HG03439 (cell line): ENCODE measurements at regions not wholly inside any gene's neighbourhood (a gene's known extent, or its start where the extent isn't known, plus 50 kb on each side); places are given as distances from the start of the nearest gene placed in this dataset.
"Not testable (repeated sequence)": the region's sequence is repeated elsewhere in the genome, so short reads cannot be mapped to it uniquely, and the experiment has no call there.

Experiments used
- ATAC-seq: cut with Tn5 transposase; IDR thresholded peaks from one replicate; pipeline ENCODE4 v1.9.1; 2021; ENCODE audit warnings: mild to moderate bottlenecking, moderate library complexity; ENCODE audit not compliant: unreplicated experiment

- no peak for ATAC-seq
Observed at GRCh38 chr10:3955955-3956617, 171.1 kb upstream of the KLF6 start.

GRCh38 chr10:3955493-3955892 is 170.5 kb upstream of the KLF6 start:
- no peak for ATAC-seq

GRCh38 chr10:3954615-3955014 is 169.6 kb upstream of the KLF6 start:
- no peak for ATAC-seq

GRCh38 chr10:3954007-3954406 is 169.0 kb upstream of the KLF6 start:
- not testable (repeated sequence) for ATAC-seq

GRCh38 chr10:3951993-3952392 is 167.0 kb upstream of the KLF6 start:
- no peak for ATAC-seq

- ATAC-seq = no peak
Observed at GRCh38 chr10:3950676-3951275, 165.8 kb upstream of the KLF6 start.

GRCh38 chr10:3949711-3950110 is 164.7 kb upstream of the KLF6 start:
- no peak for ATAC-seq

- no peak for ATAC-seq
Observed at GRCh38 chr10:3948843-3949242, 163.8 kb upstream of the KLF6 start.

- no peak for ATAC-seq
Observed at GRCh38 chr10:3946234-3947229, 161.5 kb upstream of the KLF6 start.

GRCh38 chr10:3945026-3945425 is 160.0 kb upstream of the KLF6 start:
- ATAC-seq = no peak

GRCh38 chr10:3944591-3944990 is 159.6 kb upstream of the KLF6 start:
- ATAC-seq = no peak

- no peak for ATAC-seq
Observed at GRCh38 chr10:3943695-3944257, 158.8 kb upstream of the KLF6 start.

- ATAC-seq = no peak
Observed at GRCh38 chr10:3942937-3943489, 158.0 kb upstream of the KLF6 start.

GRCh38 chr10:3941676-3942075 is 156.7 kb upstream of the KLF6 start:
- no peak for ATAC-seq

- no peak for ATAC-seq
Observed at GRCh38 chr10:3936422-3937040, 151.5 kb upstream of the KLF6 start.

GRCh38 chr10:3935933-3936359 is 150.9 kb upstream of the KLF6 start:
- ATAC-seq = no peak

- peak; percentile 98 for ATAC-seq
Observed at GRCh38 chr10:3935141-3935540, 150.1 kb upstream of the KLF6 start.

- no peak for ATAC-seq
Observed at GRCh38 chr10:3933733-3934132, 148.7 kb upstream of the KLF6 start.

- no peak for ATAC-seq
Observed at GRCh38 chr10:3932597-3933375, 147.8 kb upstream of the KLF6 start.

GRCh38 chr10:3931901-3932300 is 146.9 kb upstream of the KLF6 start:
- ATAC-seq = no peak
